HG03354 (cell line): ENCODE measurements at regions not wholly inside any gene's neighbourhood (a gene's known extent, or its start where the extent isn't known, plus 50 kb on each side); places are given as distances from the start of the nearest gene placed in this dataset.

Source experiments
- ATAC-seq: cut with Tn5 transposase; IDR thresholded peaks from one replicate; pipeline ENCODE4 v1.9.1; 2021; ENCODE audit warnings: mild to moderate bottlenecking; ENCODE audit not compliant: unreplicated experiment, poor library complexity, severe bottlenecking

GRCh38 chr16:62692685-62693084 is 656.4 kb upstream of the CDH8 start:
- ATAC-seq = no peak

DNA sequence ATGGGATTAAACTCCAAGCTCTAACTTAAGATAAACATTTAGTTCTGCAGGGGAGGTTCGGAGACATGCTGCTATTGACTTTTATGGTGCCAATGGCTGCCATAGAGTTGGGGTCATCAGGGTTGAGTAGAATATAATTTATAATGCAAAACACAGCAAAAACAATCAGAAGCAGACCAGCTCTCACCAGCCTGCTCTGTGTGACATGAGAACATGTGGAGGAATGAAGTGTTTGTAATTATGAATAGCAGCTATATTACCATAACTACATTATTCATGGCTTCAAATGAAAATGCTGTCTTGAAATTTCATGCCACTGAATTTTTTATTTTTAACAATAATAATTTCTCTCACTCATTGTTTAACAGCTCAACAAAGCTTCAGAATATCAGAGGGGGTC is 645.6 kb upstream of the CDH8 start:
- ATAC-seq = no peak

GRCh38 chr16:62678796-62679195 is 642.6 kb upstream of the CDH8 start:
- ATAC-seq = no peak

DNA sequence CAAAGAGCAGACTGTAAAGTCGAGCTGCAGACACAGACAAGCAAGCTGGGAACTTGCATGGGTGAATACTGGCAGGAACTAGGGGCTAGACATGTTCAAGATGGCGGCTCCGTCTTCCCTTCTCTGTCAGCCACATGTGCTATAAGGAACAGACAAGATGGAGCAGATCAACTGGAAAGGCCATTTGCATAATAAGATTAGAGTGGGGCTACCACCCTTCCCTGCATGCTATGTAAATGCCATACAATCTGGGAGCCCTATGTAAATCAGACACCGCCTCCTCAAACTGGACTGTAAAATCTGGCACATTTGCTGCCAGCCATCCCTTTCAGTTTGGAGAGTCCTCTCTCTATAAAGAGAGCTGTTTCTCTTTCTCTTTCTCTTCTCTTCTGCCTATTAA is 640.1 kb upstream of the CDH8 start:
- ATAC-seq = no peak

DNA sequence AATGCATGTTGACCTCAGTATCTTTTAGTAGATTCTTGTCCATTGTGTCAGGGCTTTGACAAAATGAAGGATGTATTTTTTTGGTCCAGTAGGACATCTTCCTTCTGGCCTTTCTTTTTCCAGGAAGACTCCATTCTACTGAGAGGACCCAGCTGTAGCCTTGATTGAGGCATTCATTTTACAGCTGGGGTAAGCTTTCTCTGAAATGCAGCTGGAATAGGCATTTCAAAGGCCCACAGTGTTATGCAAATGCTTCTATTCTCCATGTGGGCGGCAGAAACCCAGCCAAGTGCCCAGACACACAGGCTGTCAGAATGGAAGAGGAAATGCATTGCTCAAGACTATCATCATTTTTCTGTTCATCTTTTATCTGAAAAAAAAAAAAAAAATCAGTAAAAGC is 629.0 kb upstream of the CDH8 start:
- no peak for ATAC-seq

GRCh38 chr16:62664566-62664965 is 628.3 kb upstream of the CDH8 start:
- ATAC-seq = no peak

DNA sequence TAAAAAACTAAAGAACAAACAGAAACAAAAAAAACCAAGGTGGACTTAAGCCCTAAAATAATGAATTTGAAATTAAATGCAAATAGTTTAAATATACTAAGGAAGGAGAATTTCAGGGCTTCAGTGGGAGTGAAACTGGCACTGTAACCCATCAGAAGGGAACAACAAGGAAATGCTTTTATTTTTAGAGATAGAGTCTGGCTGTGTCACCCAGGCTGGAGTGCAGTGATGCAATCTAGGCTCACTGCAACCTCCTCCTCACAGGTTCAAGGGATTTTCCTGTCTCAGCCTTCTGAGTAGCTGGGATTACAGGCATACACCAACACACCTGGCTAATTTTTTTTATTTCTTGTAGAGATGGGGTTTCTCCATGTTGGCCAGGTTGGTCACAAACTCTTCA is 625.2 kb upstream of the CDH8 start:
- no peak for ATAC-seq

- no peak for ATAC-seq
Observed at GRCh38 chr16:62657116-62657515, 620.9 kb upstream of the CDH8 start.

GRCh38 chr16:62652441-62653120 is 616.3 kb upstream of the CDH8 start:
- no peak for ATAC-seq

DNA sequence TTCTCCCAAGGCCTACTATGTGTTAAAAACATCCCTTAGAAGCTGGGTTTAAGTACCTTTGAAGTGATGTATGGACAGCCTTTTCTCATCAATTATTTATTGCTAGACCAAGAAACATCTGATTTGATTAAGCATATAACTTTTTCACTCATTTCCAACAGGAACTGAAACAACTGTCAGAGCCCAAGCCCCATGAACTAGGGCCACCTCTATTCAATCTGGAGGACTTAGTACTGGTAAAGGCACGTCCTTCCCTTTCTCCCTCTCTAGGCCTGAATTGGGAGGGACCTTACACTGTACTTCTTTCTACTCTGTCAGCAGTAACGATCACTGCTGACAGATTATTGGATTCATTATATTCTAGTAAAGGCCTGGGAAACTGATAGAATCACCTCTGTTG is 612.0 kb upstream of the CDH8 start:
- no peak for ATAC-seq

- ATAC-seq = no peak
Observed at GRCh38 chr16:62644030-62644812, 608.0 kb upstream of the CDH8 start.

DNA sequence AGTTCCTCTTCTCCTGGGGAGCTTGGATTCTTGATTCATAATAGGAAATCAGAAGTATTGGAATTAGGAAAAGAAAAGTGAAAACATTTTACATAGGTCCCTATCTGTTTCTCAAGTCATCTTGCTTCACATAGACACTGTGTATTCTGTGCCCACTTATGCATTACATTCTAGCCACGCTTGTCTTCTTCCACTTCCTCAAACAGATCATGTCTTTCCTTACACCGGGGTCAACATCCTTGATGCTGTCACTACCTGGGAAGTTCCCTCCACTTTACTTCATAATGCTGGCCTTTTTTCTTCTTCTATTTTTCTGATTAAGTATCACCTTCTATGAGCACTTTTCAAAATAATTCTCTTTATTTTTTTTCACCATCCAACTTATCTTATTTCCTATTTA is 606.4 kb upstream of the CDH8 start:
- no peak for ATAC-seq

DNA sequence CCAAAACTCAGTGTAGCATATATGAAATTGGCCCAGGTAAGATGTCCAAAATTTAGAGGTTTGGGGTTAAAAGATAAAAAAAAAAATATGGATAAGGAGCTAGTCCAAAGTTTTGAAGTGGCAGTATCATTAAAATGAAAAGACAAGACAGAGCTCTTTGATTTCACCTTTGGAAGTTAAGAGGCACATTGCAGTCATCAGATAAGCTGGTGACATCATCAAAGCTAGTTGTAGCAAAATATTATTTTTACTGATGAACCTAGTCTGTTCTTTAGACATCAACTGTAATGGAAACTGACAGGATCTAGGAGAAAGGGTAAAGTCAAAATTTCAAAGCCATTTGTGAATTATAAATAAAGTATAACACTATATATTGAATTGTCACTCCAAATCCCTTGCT is 603.7 kb upstream of the CDH8 start:
- ATAC-seq = no peak

GRCh38 chr16:62638964-62639870 is 603.0 kb upstream of the CDH8 start:
- peak; percentile 71 for ATAC-seq

GRCh38 chr16:62638324-62638911 is 602.2 kb upstream of the CDH8 start:
- no peak for ATAC-seq

- no peak for ATAC-seq
Observed at GRCh38 chr16:62625326-62625725, 589.1 kb upstream of the CDH8 start.

DNA sequence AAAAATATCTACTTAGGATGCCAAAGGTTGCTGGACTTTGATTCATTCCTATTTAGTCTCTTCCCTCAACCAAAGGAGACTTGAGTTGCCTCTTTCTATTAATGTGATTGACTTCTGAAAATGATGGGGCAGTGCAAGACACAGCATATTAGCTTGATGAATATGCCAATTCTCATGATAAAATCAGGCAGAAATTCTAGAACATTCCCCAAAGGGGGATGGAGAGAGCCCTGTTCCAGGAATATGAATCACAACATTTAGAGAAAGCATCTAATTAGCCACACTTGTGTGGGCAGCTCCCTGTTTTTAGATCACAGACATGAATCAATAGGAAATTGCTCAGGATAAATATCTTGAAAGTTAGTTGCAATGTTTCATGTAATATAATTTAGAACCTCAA is 584.0 kb upstream of the CDH8 start:
- no peak for ATAC-seq

GRCh38 chr16:62615526-62615925 is 579.3 kb upstream of the CDH8 start:
- ATAC-seq = no peak

GRCh38 chr16:62610291-62610690 is 574.1 kb upstream of the CDH8 start:
- no peak for ATAC-seq

GRCh38 chr16:62602790-62603189 is 566.6 kb upstream of the CDH8 start:
- ATAC-seq = no peak
